Suprapubic skin (tissue), 3 donors: ENCODE measurements at regions not wholly inside any gene's neighbourhood (a gene's known extent, or its start where the extent isn't known, plus 50 kb on each side); places are given as distances from the start of the nearest gene placed in this dataset.

ENCODE experiments used
- EP300 ChIP-seq: sonication (generic); formaldehyde crosslinking; IDR thresholded peaks from one replicate; pipeline ENCODE4 v1.6.1; 2017; ENCODE audit warnings: antibody characterized with exemption
- TF ChIP-seq, protein P1 (sequence below), 2 donors: fragments of 200-600 bp in 1 of 2; fragments of 450-650 bp in 1 of 2; sonication (generic) in 1 of 2; IDR thresholded peaks; one replicate each; pipeline ENCODE4 v1.5.1; 2016 to 2019; ENCODE audit warnings: antibody characterized with exemption in 2 of 2, mild to moderate bottlenecking in 1 of 2, moderate library complexity in 1 of 2

- TF ChIP-seq, protein P1, sequence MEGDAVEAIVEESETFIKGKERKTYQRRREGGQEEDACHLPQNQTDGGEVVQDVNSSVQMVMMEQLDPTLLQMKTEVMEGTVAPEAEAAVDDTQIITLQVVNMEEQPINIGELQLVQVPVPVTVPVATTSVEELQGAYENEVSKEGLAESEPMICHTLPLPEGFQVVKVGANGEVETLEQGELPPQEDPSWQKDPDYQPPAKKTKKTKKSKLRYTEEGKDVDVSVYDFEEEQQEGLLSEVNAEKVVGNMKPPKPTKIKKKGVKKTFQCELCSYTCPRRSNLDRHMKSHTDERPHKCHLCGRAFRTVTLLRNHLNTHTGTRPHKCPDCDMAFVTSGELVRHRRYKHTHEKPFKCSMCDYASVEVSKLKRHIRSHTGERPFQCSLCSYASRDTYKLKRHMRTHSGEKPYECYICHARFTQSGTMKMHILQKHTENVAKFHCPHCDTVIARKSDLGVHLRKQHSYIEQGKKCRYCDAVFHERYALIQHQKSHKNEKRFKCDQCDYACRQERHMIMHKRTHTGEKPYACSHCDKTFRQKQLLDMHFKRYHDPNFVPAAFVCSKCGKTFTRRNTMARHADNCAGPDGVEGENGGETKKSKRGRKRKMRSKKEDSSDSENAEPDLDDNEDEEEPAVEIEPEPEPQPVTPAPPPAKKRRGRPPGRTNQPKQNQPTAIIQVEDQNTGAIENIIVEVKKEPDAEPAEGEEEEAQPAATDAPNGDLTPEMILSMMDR (IDR thresholded peaks at IDR 0.05): no peak
- no peak for TF ChIP-seq EP300
Observed at GRCh38 chr5:68478301-68479095, 262.9 kb downstream of the PIK3R1 start.
